Mesothelial cell of epicardium (in vitro differentiated cells): ENCODE measurements at regions not wholly inside any gene's neighbourhood (a gene's known extent, or its start where the extent isn't known, plus 50 kb on each side); places are given as distances from the start of the nearest gene placed in this dataset.
A peak's percentile ranks its signal among the peaks of the same experiment; 100 is the strongest.

Experiments used
- DNase-seq, 2 experiments: peaks; one replicate each; pipeline ENCODE4 v3.0.0; 2021; ENCODE audit warnings: low spot score in 2 of 2; ENCODE audit not compliant: unreplicated experiment in 2 of 2
- H3K27ac Mint-ChIP-seq: 2 replicates; pipeline ENCODE4 v1.8.0; 2021; ENCODE audit warnings: mixed read lengths
- H3K27me3 Mint-ChIP-seq: 2 replicates; pipeline ENCODE4 v1.8.0; 2021; ENCODE audit warnings: low read depth, mixed read lengths
- H3K36me3 Mint-ChIP-seq: 2 replicates; pipeline ENCODE4 v1.8.0; 2021; ENCODE audit warnings: mixed read lengths
- H3K4me1 Mint-ChIP-seq: 2 replicates; pipeline ENCODE4 v1.8.0; 2021; ENCODE audit warnings: mixed read lengths
- H3K4me3 Mint-ChIP-seq: 2 replicates; pipeline ENCODE4 v1.8.0; 2021; ENCODE audit warnings: mild to moderate bottlenecking, moderate library complexity, mixed read lengths
- H3K9me3 Mint-ChIP-seq: 2 replicates; pipeline ENCODE4 v1.8.0; 2021; ENCODE audit warnings: mixed read lengths
- TF ChIP-seq, protein P1 (sequence below): fragments of 200-600 bp; sonication (generic); IDR thresholded peaks from one replicate; pipeline ENCODE4 v1.5.0; 2021; ENCODE audit warnings: antibody characterized with exemption; ENCODE audit not compliant: unreplicated experiment

DNA sequence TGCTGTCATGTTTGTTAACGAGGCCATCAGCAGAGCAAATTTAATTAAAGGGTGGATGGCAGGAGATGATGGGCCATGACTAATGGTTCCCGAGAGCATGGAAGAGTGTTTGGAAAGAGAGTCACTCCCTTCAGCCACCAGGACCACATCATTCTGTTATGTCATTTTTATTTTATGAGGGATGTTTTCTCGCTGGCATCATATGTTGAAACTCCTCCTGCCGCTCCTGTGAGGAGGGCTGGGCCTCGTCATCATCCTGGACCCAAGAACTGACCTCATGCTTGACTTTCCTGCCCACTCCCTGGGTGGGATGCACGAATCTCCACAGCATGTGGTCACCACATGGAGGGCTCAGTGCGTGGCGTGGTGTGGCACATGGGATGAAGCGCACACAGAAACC lies 86.4 kb upstream of the FRMD1 start:
- peak in 1 of 2 experiments; percentile 2 for DNase-seq
- Mint-ChIP-seq H3K27ac (no peak overlapping the region), H3K4me3 (no peak overlapping the region), H3K36me3 (no peaks in the 10 kb centered on the region), H3K27me3 (no peaks in the 10 kb centered on the region), H3K9me3 (no peaks in the 10 kb centered on the region), H3K4me1 (peaks cover 9% of the 10 kb centered on the region)
- TF ChIP-seq, protein P1, sequence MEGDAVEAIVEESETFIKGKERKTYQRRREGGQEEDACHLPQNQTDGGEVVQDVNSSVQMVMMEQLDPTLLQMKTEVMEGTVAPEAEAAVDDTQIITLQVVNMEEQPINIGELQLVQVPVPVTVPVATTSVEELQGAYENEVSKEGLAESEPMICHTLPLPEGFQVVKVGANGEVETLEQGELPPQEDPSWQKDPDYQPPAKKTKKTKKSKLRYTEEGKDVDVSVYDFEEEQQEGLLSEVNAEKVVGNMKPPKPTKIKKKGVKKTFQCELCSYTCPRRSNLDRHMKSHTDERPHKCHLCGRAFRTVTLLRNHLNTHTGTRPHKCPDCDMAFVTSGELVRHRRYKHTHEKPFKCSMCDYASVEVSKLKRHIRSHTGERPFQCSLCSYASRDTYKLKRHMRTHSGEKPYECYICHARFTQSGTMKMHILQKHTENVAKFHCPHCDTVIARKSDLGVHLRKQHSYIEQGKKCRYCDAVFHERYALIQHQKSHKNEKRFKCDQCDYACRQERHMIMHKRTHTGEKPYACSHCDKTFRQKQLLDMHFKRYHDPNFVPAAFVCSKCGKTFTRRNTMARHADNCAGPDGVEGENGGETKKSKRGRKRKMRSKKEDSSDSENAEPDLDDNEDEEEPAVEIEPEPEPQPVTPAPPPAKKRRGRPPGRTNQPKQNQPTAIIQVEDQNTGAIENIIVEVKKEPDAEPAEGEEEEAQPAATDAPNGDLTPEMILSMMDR, result no peak

DNA sequence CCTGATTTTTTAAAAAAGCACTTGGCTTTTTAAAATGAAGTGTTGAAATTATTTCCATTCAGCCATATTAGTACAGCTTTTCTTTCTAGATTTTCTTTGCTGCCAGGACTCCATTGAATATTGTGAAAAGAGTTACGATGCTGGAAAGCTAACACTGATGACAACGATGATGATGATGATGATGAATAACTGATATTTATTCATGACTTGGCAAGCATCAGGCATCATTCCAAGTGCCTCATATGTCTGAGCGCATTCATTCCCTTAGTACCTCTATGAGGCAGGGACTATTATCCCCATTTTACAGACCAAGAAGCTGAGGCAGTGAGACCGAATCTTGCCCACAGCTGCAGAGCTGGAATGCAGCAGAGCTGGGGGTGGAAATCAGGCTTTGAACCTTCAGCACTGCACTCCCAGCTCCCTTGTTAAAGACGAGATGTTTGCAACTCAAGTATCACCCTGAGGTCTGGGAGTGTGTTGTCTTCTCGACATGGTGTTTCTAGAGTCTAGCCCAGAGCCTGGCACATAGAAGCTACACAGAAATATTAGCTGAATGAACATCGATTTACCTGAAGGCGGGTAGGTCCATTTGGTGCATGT lies 85.5 kb upstream of the FRMD1 start:
- TF ChIP-seq, protein P1, result no peak
- Mint-ChIP-seq H3K36me3 (no peaks in the 10 kb centered on the region), H3K4me1 (peaks cover 9% of the 10 kb centered on the region), H3K9me3 (no peaks in the 10 kb centered on the region), H3K4me3 (no peak overlapping the region), H3K27ac (no peak overlapping the region), H3K27me3 (no peaks in the 10 kb centered on the region)
- peak in 1 of 2 experiments; percentile 6 for DNase-seq

DNA sequence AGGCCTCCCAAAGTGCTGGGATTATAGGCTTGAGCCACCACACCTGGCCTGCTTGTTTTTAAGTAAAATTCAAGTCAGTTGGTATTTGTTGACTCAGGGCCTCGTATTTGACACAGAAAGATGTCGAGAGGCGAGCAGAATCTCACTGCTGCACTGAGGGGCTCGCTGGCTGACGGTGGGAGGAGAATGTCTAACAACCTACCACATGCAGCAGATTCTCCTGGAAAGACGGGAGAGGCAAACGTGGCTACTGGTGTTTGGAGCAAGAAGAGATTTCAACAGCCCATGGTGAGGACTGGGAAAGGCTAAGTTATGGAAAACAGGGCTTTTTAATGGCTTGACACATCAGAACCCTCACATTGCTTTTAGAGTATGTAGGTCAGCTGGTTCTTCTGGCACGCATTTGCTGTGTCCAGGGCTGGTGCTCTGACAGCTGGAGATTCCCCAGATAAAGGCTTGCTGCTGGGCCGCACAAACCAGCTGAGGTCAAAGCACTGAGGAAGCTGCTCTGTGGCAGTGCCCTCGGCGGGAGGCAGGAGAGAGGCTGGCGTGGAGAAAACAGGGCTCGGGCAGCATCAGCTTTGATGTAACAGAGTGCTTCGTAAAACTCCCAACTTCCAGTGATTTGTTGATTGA lies 84.2 kb upstream of the FRMD1 start:
- peak in 1 of 2 experiments; percentile 19 for DNase-seq
- no peak overlapping the region for H3K4me3 Mint-ChIP-seq
- H3K27me3 Mint-ChIP-seq, result no peaks in the 10 kb centered on the region
- H3K4me1 Mint-ChIP-seq, result peaks cover 18% of the 10 kb centered on the region
- H3K9me3 Mint-ChIP-seq, result no peaks in the 10 kb centered on the region
- no peak overlapping the region for H3K27ac Mint-ChIP-seq
- TF ChIP-seq, protein P1, result no peak
- no peaks in the 10 kb centered on the region for H3K36me3 Mint-ChIP-seq

DNA sequence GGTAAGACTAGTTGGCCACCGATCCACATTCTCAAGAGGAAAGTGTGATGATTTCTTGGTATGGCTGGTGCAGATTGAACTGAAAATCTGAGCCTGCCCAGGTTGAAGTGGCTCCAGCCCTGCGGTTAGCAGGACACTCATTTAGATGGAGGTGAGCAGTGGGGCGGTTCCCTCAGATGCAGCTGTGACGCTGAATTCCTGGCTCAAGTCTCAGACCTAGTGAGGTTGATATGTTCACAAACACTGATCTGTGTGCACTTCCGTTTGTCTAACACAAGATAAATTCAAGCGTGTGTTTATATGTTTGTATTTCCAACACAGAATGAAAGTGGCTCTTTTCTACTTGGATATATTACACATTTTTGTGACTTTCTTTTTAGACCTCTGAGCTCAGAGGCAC lies 83.4 kb upstream of the FRMD1 start:
- H3K27ac Mint-ChIP-seq, result no peak overlapping the region
- no peaks in the 10 kb centered on the region for H3K9me3 Mint-ChIP-seq
- TF ChIP-seq, protein P1, result no peak
- H3K4me1 Mint-ChIP-seq, result peaks cover 27% of the 10 kb centered on the region
- DNase-seq, result peak in 1 of 2 experiments; percentile 14
- H3K36me3 Mint-ChIP-seq, result no peaks in the 10 kb centered on the region
- H3K4me3 Mint-ChIP-seq, result no peak overlapping the region
- no peaks in the 10 kb centered on the region for H3K27me3 Mint-ChIP-seq

DNA sequence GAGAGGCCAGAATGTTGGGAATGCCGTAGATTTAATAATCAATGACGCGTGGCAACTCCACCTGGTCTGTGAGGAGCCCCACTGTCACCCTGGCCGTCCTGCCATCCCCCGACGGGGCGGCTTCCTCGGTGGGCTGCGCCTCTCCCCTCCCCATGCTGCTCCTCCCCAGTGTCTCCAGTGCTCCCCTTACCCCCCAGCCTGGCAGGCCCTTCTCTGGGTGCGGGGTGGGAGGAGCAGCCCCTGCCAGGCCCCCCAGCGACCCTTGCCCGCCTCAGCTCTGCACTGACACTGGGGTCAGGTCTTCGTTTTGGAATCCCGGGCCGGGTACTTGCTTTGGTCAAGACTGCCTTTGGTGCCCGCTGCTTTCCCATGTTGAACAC lies 82.3 kb upstream of the FRMD1 start:
- TF ChIP-seq, protein P1, result no peak
- H3K27me3 Mint-ChIP-seq, result no peaks in the 10 kb centered on the region
- H3K9me3 Mint-ChIP-seq, result no peaks in the 10 kb centered on the region
- H3K27ac Mint-ChIP-seq, result no peak overlapping the region
- no peak overlapping the region for H3K4me3 Mint-ChIP-seq
- no peaks in the 10 kb centered on the region for H3K36me3 Mint-ChIP-seq
- peaks cover 37% of the 10 kb centered on the region for H3K4me1 Mint-ChIP-seq
- peak in 1 of 2 experiments; percentile 31 for DNase-seq
